ENCODE measurements at regions not wholly inside any gene's neighbourhood (a gene's known extent, or its start where the extent isn't known, plus 50 kb on each side); places are given as distances from the start of the nearest gene placed in this dataset.

DNA sequence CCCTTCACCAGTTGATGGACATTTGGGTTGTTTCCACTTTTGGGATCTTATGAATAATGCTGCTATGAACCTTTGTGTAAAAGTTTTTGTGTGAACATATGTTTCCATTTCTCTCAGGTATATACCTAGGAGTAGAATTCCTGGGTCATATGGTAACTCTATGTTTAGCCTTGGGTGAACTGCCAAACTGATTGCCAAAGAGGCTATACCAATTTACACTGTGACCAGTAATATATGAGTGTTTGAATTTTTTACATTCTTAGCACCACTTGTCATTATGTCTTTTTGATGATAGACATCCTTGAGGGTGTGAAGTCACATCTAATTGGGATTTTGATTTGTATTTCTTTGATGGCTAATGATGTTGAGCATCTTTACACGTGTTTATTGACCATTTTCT lies 290.1 kb downstream of the DUSP10 start:
- TF ChIP-seq POLR2A (IDR thresholded peaks at IDR 0.05) = no peak
- TF ChIP-seq, protein P1, sequence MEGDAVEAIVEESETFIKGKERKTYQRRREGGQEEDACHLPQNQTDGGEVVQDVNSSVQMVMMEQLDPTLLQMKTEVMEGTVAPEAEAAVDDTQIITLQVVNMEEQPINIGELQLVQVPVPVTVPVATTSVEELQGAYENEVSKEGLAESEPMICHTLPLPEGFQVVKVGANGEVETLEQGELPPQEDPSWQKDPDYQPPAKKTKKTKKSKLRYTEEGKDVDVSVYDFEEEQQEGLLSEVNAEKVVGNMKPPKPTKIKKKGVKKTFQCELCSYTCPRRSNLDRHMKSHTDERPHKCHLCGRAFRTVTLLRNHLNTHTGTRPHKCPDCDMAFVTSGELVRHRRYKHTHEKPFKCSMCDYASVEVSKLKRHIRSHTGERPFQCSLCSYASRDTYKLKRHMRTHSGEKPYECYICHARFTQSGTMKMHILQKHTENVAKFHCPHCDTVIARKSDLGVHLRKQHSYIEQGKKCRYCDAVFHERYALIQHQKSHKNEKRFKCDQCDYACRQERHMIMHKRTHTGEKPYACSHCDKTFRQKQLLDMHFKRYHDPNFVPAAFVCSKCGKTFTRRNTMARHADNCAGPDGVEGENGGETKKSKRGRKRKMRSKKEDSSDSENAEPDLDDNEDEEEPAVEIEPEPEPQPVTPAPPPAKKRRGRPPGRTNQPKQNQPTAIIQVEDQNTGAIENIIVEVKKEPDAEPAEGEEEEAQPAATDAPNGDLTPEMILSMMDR (IDR thresholded peaks at IDR 0.05) = no peak

All from body of pancreas (tissue), 4 donors.